Mesenchymal stem cell (in vitro differentiated cells and primary cell): ENCODE measurements at regions not wholly inside any gene's neighbourhood (a gene's known extent, or its start where the extent isn't known, plus 50 kb on each side); places are given as distances from the start of the nearest gene placed in this dataset.

Source experiments
- DNase-seq: peaks from one replicate; pipeline ENCODE4 v3.0.0-alpha.2; 2013
- H2AFZ ChIP-seq: one replicate; pipeline ENCODE4 v1.6.1; 2013; ENCODE audit warnings: low read depth, mild to moderate bottlenecking, control low read depth, inconsistent platforms, low read length, moderate library complexity
- H2AK5ac ChIP-seq: 2 replicates; pipeline ENCODE4 v1.6.1; 2013; ENCODE audit warnings: low read length, moderate library complexity, mild to moderate bottlenecking, inconsistent platforms; ENCODE audit not compliant: severe bottlenecking
- H2BK120ac ChIP-seq: one replicate; pipeline ENCODE4 v1.6.1; 2013; ENCODE audit warnings: low read depth, mild to moderate bottlenecking, inconsistent platforms, low read length, moderate library complexity
- H2BK12ac ChIP-seq, 2 experiments: one replicate each; pipeline ENCODE4 v1.6.1; 2013; ENCODE audit warnings: inconsistent platforms in 2 of 2, low read length in 2 of 2, mild to moderate bottlenecking in 2 of 2, moderate library complexity in 2 of 2, control low read depth in 1 of 2
- H2BK15ac ChIP-seq: one replicate; pipeline ENCODE4 v1.6.1; 2013; ENCODE audit warnings: mild to moderate bottlenecking, low read depth, inconsistent platforms; ENCODE audit not compliant: poor library complexity, severe bottlenecking
- H2BK5ac ChIP-seq: 2 replicates; pipeline ENCODE4 v1.6.1; 2013; ENCODE audit warnings: low read depth, mild to moderate bottlenecking, low read length, control low read depth, inconsistent platforms; ENCODE audit not compliant: poor library complexity, severe bottlenecking
- H3K14ac ChIP-seq, 2 experiments: one replicate each; pipeline ENCODE4 v1.6.1; 2013; ENCODE audit warnings: inconsistent platforms in 2 of 2, low read length in 2 of 2, control low read depth in 1 of 2, mild to moderate bottlenecking in 1 of 2, moderate library complexity in 1 of 2
- H3K18ac ChIP-seq, 2 experiments: one replicate each; pipeline ENCODE4 v1.6.1; 2013; ENCODE audit warnings: inconsistent platforms in 2 of 2, low read length in 2 of 2, control low read depth in 1 of 2, low read depth in 1 of 2, mild to moderate bottlenecking in 1 of 2
- H3K23ac ChIP-seq, 2 experiments: one replicate each; pipeline ENCODE4 v1.6.1; 2013; ENCODE audit warnings: inconsistent platforms in 2 of 2, low read length in 2 of 2, mild to moderate bottlenecking in 2 of 2, moderate library complexity in 2 of 2, control low read depth in 1 of 2
- H3K27ac ChIP-seq: 2 replicates; pipeline ENCODE4 v1.5.1; 2013; ENCODE audit warnings: mild to moderate bottlenecking, moderate library complexity, low read length, control low read depth, inconsistent platforms; ENCODE audit not compliant: poor library complexity, severe bottlenecking
- H3K27me3 ChIP-seq, 2 experiments: 2 replicates each; pipeline versions ENCODE4 v1.6.1 to v1.7.0; 2013; ENCODE audit warnings: low read length in 2 of 2, mild to moderate bottlenecking in 2 of 2, moderate library complexity in 2 of 2, control low read depth in 1 of 2, inconsistent platforms in 1 of 2; ENCODE audit not compliant: control insufficient read depth in 1 of 2, insufficient read depth in 1 of 2
- H3K36me3 ChIP-seq, 2 experiments: 2 replicates each; pipeline versions ENCODE4 v1.6.1 to v1.7.0; 2013; ENCODE audit warnings: low read length in 2 of 2, control low read depth in 1 of 2, inconsistent platforms in 1 of 2, low read depth in 1 of 2, mild to moderate bottlenecking in 1 of 2; ENCODE audit not compliant: insufficient read depth in 2 of 2, control insufficient read depth in 1 of 2
- H3K4ac ChIP-seq, 2 experiments: one replicate each; pipeline ENCODE4 v1.6.1; 2013; ENCODE audit warnings: inconsistent platforms in 2 of 2, low read length in 2 of 2, mild to moderate bottlenecking in 2 of 2, moderate library complexity in 2 of 2, control low read depth in 1 of 2, low read depth in 1 of 2
- H3K4me1 ChIP-seq: 2 replicates; pipeline ENCODE4 v1.6.1; 2013; ENCODE audit warnings: low read depth, low read length, control low read depth; ENCODE audit not compliant: control insufficient read depth, insufficient read depth
- H3K4me2 ChIP-seq: 2 replicates; pipeline ENCODE4 v1.6.1; 2013; ENCODE audit warnings: low read length, mild to moderate bottlenecking, inconsistent platforms; ENCODE audit not compliant: poor library complexity, severe bottlenecking
- H3K4me3 ChIP-seq, 2 experiments: 2 replicates each; pipeline versions ENCODE4 v1.5.1 to v1.7.0; 2013; ENCODE audit warnings: low read length in 2 of 2, mild to moderate bottlenecking in 2 of 2, control low read depth in 1 of 2, low read depth in 1 of 2; ENCODE audit not compliant: insufficient read depth in 1 of 2
- H3K79me1 ChIP-seq: replicated peaks from 2 replicates; pipeline ENCODE4 v1.6.1; 2013; ENCODE audit warnings: mild to moderate bottlenecking, control low read depth, low read length, inconsistent platforms; ENCODE audit not compliant: poor library complexity, severe bottlenecking
- H3K9ac ChIP-seq: 2 replicates; pipeline ENCODE4 v1.7.0; 2013; ENCODE audit warnings: mild to moderate bottlenecking, low read length, moderate library complexity
- H3K9me3 ChIP-seq: 2 replicates; pipeline ENCODE4 v1.7.0; 2013; ENCODE audit warnings: mild to moderate bottlenecking, low read length; ENCODE audit not compliant: control insufficient read depth
- H4K8ac ChIP-seq: one replicate; pipeline ENCODE4 v1.6.1; 2013; ENCODE audit warnings: inconsistent platforms, mild to moderate bottlenecking, low read length, moderate library complexity
- H4K91ac ChIP-seq: one replicate; pipeline ENCODE4 v1.6.1; 2013; ENCODE audit warnings: mild to moderate bottlenecking, low read length, inconsistent platforms
- WGBS: methylation state at CpG from one replicate; pipeline ENCODE4 v1.1.7; 2013; ENCODE audit warnings: mixed read lengths; 5-methylcytosine and 5-hydroxymethylcytosine counted together

- Histone ChIP-seq H2BK12ac (no peak overlapping the region), H2AFZ (no peak overlapping the region), H3K36me3 (no peaks in the 10 kb centered on the region), H4K8ac (no peak overlapping the region), H3K27me3 (no peaks in the 10 kb centered on the region), H3K4me3 (no peak overlapping the region), H3K4ac (no peak overlapping the region), H2BK120ac (no peak overlapping the region), H3K18ac (no peak overlapping the region), H3K4me2 (no peak overlapping the region), H3K14ac (no peak overlapping the region), H3K79me1 (no peaks in the 10 kb centered on the region), H2BK15ac (no peak overlapping the region), H4K91ac (no peak overlapping the region), H3K23ac (no peak overlapping the region), H3K9me3 (no peaks in the 10 kb centered on the region), H3K27ac (no peak overlapping the region), H2AK5ac (no peak overlapping the region), H3K9ac (no peak overlapping the region), H2BK5ac (no peak overlapping the region), H3K4me1 (no peaks in the 10 kb centered on the region)
- DNase-seq, result no peak
Observed at GRCh38 chr3:73939985-73940384, 315.2 kb upstream of the PDZRN3 start.

- H3K14ac ChIP-seq, result no peak overlapping the region
- H2BK120ac ChIP-seq, result no peak overlapping the region
- no peaks in the 10 kb centered on the region for H3K4me1 ChIP-seq
Observed at GRCh38 chr3:73933585-73933984, 308.8 kb upstream of the PDZRN3 start.

GRCh38 chr3:73927203-73927570 lies 302.4 kb upstream of the PDZRN3 start:
- H3K27me3 ChIP-seq, result no peaks in the 10 kb centered on the region
- H3K79me1 ChIP-seq, result no peaks in the 10 kb centered on the region
- H3K4ac ChIP-seq, result no peak overlapping the region
- no peak overlapping the region for H3K4me3 ChIP-seq
- H3K4me2 ChIP-seq, result no peak overlapping the region
- H3K23ac ChIP-seq, result no peak overlapping the region
- no peak overlapping the region for H2BK12ac ChIP-seq
- H2BK5ac ChIP-seq, result no peak overlapping the region
- H3K14ac ChIP-seq, result no peak overlapping the region
- WGBS, result no CpG with 5 or more reads among the region's 4 CpGs
- no peak overlapping the region for H2BK15ac ChIP-seq
- H3K36me3 ChIP-seq, result no peaks in the 10 kb centered on the region
- no peak overlapping the region for H3K9ac ChIP-seq
- no peaks in the 10 kb centered on the region for H3K4me1 ChIP-seq
- H2AFZ ChIP-seq, result no peak overlapping the region
- no peak overlapping the region for H3K18ac ChIP-seq
- no peak for DNase-seq
- no peak overlapping the region for H4K8ac ChIP-seq
- H4K91ac ChIP-seq, result no peak overlapping the region
- no peak overlapping the region for H2AK5ac ChIP-seq
- H2BK120ac ChIP-seq, result no peak overlapping the region
- H3K27ac ChIP-seq, result no peak overlapping the region
- no peaks in the 10 kb centered on the region for H3K9me3 ChIP-seq

More at GRCh38 chr3:73933585-73933984, 308.8 kb upstream of the PDZRN3 start:
- WGBS, result 16% methylated on average over 2 of the region's 3 CpGs
- no peak overlapping the region for H3K4ac ChIP-seq
- no peaks in the 10 kb centered on the region for H3K27me3 ChIP-seq
- no peaks in the 10 kb centered on the region for H3K9me3 ChIP-seq
- H2BK5ac ChIP-seq, result no peak overlapping the region
- H4K91ac ChIP-seq, result no peak overlapping the region
- H2BK12ac ChIP-seq, result no peak overlapping the region
- no peak overlapping the region for H4K8ac ChIP-seq
- no peak for DNase-seq
- H2AFZ ChIP-seq, result no peak overlapping the region
- H3K36me3 ChIP-seq, result no peaks in the 10 kb centered on the region
- no peak overlapping the region for H3K23ac ChIP-seq
- H3K79me1 ChIP-seq, result no peaks in the 10 kb centered on the region
- H2BK15ac ChIP-seq, result no peak overlapping the region
- no peak overlapping the region for H2AK5ac ChIP-seq
- no peak overlapping the region for H3K4me2 ChIP-seq
- no peak overlapping the region for H3K4me3 ChIP-seq
- no peak overlapping the region for H3K18ac ChIP-seq
- no peak overlapping the region for H3K27ac ChIP-seq
- no peak overlapping the region for H3K9ac ChIP-seq

GRCh38 chr3:73926360-73927202 lies 301.8 kb upstream of the PDZRN3 start:
- Histone ChIP-seq H2AFZ (no peak overlapping the region), H3K9me3 (no peaks in the 10 kb centered on the region), H2BK120ac (no peak overlapping the region), H4K8ac (no peak overlapping the region), H3K36me3 (no peaks in the 10 kb centered on the region), H3K4me3 (no peak overlapping the region), H3K79me1 (no peaks in the 10 kb centered on the region), H3K4me2 (no peak overlapping the region), H3K4ac (no peak overlapping the region), H3K9ac (no peak overlapping the region), H2BK15ac (no peak overlapping the region), H2BK12ac (no peak overlapping the region), H2AK5ac (no peak overlapping the region), H3K18ac (no peak overlapping the region), H3K14ac (no peak overlapping the region), H3K27me3 (no peaks in the 10 kb centered on the region), H3K27ac (no peak overlapping the region), H4K91ac (no peak overlapping the region), H3K4me1 (no peaks in the 10 kb centered on the region), H3K23ac (no peak overlapping the region), H2BK5ac (no peak overlapping the region)
- 57% methylated on average over 3 of the region's 5 CpGs for WGBS
- no peak for DNase-seq
